LNCaP clone FGC (cell line): ENCODE measurements at regions not wholly inside any gene's neighbourhood (a gene's known extent, or its start where the extent isn't known, plus 50 kb on each side); places are given as distances from the start of the nearest gene placed in this dataset.
A peak's percentile ranks its signal among the peaks of the same experiment; 100 is the strongest.

Experiments
- DNase-seq: peaks from one replicate; pipeline ENCODE4 v3.0.0-alpha.2; 2011; ENCODE audit warnings: low read depth
- H3K4me3 ChIP-seq: 2 replicates; pipeline ENCODE4 v1.5.1; 2011; ENCODE audit warnings: mild to moderate bottlenecking, low read depth, low read length, control low read depth
- TF ChIP-seq, protein P1 (sequence below): IDR thresholded peaks from 2 replicates; pipeline ENCODE4 v1.5.1; 2012; ENCODE audit warnings: mild to moderate bottlenecking; ENCODE audit not compliant: control insufficient read depth, insufficient read depth; ENCODE audit errors: extremely low read depth

- DNase-seq = no peak
- H3K4me3 ChIP-seq = no peak overlapping the region
- TF ChIP-seq, protein P1, sequence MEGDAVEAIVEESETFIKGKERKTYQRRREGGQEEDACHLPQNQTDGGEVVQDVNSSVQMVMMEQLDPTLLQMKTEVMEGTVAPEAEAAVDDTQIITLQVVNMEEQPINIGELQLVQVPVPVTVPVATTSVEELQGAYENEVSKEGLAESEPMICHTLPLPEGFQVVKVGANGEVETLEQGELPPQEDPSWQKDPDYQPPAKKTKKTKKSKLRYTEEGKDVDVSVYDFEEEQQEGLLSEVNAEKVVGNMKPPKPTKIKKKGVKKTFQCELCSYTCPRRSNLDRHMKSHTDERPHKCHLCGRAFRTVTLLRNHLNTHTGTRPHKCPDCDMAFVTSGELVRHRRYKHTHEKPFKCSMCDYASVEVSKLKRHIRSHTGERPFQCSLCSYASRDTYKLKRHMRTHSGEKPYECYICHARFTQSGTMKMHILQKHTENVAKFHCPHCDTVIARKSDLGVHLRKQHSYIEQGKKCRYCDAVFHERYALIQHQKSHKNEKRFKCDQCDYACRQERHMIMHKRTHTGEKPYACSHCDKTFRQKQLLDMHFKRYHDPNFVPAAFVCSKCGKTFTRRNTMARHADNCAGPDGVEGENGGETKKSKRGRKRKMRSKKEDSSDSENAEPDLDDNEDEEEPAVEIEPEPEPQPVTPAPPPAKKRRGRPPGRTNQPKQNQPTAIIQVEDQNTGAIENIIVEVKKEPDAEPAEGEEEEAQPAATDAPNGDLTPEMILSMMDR = no peak
These were observed 162.6 kb downstream of the KLF13 start for GRCh38 chr15:31489281-31489680.

GRCh38 chr15:31489801-31490646, 163.4 kb downstream of the KLF13 start:
- TF ChIP-seq, protein P1 = peak; percentile 86
- no peak overlapping the region for H3K4me3 ChIP-seq
- peak; percentile 27 for DNase-seq

DNA sequence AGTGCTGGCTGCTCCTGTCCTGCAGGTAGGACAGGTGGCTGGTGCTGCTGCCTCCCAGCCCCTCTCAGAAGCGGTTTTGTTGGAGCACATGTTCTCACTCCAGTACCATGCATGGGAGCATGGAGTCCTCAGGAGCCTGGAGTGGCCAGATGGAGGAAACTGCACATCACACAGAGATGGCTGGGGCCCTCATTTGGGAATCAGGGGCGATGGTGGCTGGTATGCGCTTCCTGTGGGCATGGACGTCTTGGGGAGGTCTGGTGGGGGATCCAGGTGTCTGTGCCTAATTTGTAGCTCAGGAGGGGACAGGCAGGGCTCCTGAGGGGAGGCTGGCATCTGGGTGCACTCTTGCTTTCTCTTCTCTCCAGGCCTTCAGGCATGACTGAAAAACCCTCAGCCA, 168.2 kb downstream of the KLF13 start:
- TF ChIP-seq, protein P1 = no peak
- H3K4me3 ChIP-seq = no peak overlapping the region
- no peak for DNase-seq

DNA sequence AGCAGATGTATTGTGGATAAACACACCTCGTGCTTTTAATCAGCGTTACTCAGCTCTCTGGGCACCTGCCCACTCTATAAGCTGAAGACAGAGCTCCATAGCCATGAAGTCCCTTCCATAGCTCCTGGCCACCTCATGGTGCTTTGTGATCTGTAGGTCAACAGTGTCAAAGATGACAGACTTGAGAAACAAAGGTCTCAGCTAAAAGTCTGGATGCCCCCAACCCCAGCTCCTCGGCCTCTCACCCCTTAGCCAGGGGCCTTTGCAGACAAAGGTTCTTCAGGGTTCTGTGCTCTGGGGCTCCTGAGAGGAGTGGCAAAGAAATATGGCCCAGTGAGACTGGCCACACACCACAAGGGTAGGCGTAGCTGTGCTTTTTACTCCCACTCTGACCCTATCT, 168.6 kb downstream of the KLF13 start:
- no peak overlapping the region for H3K4me3 ChIP-seq
- no peak for DNase-seq
- TF ChIP-seq, protein P1 = no peak

- TF ChIP-seq, protein P1 = no peak
- H3K4me3 ChIP-seq = no peak overlapping the region
- no peak for DNase-seq
These were observed 171.2 kb downstream of the KLF13 start for GRCh38 chr15:31497838-31498237.

DNA sequence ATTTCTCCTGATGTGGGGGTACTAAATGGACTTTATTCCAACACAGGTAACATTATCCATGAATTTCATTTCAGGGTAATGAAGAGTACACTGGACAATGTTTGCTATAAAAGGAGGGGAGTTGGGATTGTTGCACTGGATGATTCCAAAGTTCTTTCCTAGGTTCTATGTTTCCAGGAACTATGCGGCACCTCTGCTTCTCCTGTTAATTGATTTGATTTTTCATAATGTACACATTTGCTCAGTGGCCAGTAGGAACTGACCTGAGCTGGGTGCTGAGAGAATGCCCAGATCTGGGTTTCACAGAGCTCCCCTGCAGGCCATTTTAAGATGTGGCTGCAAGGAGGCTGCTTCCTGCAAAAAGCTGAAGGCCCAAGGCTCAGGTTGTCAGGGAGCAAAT, 171.7 kb downstream of the KLF13 start:
- H3K4me3 ChIP-seq = no peak overlapping the region
- no peak for DNase-seq
- TF ChIP-seq, protein P1 = no peak

- TF ChIP-seq, protein P1 = no peak
- DNase-seq = no peak
- no peak overlapping the region for H3K4me3 ChIP-seq
These were observed 172.1 kb downstream of the KLF13 start for GRCh38 chr15:31498756-31499155.
